ENCODE measurements at regions not wholly inside any gene's neighbourhood (a gene's known extent, or its start where the extent isn't known, plus 50 kb on each side); places are given as distances from the start of the nearest gene placed in this dataset.

GRCh38 chr7:145633513-145633912, 483.1 kb upstream of the CNTNAP2 start:
- no peak for TF ChIP-seq CTCF (IDR thresholded peaks at IDR 0.05)
- no peak for TF ChIP-seq POLR2A (IDR thresholded peaks at IDR 0.05)

Measured in sigmoid colon (tissue), 3 donors.